Ecto neural progenitor cell (in vitro differentiated cells): ENCODE measurements at regions not wholly inside any gene's neighbourhood (a gene's known extent, or its start where the extent isn't known, plus 50 kb on each side); places are given as distances from the start of the nearest gene placed in this dataset.
"Not testable (repeated sequence)": the region's sequence is repeated elsewhere in the genome, so short reads cannot be mapped to it uniquely, and the experiment has no call there.

ENCODE experiments used
- DNase-seq: peaks from one replicate; pipeline ENCODE4 v3.0.0-alpha.2; 2018; ENCODE audit warnings: low spot score

DNA sequence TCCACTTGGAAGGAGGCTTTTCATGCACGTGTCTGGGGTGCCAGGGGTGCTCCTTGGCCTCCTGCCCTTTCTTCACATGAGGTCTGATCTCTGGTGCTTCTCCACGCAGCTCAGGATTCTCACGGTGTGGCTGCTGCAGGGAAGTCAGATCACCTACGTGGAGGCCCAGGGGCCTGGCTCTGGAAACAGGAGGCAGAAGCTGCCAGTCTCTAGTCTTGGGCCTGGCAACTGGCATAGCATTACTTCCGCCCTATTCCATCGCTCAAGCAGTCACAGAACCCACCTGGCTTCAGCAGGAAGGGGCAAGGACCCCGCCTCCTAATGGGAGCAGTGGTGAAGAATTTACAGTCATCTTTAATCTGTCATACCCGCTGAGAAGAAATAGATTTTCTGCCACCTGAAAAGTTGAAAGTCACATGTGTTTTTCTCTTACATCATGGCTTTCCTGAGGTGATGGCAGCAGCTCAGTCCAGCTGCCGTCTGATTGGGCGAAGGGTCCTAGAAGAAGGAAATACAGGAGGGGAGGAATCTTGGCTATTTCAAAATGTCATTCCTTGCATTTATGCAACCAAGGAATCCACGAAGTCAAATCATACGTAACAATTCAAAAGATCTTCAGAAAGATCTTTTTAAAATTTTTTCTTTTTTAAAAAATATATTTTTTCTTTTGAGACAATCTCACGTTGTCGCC, 50.1 kb upstream of the DKK3 start:
- peak; percentile 13 for DNase-seq

DNA sequence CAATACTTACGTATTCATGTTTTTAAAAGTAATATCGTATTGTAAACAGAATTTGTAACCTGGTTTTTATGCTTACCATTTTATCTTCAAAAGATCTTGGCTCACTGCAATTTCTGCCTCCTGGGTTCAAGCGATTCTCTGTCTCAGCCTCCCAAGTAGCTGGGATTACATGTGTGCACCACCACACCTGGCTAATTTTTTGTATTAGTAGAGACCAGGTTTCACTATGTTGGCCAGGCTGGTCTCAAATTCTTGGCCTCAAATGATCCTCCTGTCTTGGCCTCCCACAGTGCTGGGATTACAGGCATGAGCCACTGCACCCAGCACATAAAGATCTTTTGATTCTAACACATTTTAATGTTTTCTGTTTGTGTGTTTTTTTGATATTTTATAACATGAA, 50.7 kb upstream of the DKK3 start:
- DNase-seq, result not testable (repeated sequence)

DNA sequence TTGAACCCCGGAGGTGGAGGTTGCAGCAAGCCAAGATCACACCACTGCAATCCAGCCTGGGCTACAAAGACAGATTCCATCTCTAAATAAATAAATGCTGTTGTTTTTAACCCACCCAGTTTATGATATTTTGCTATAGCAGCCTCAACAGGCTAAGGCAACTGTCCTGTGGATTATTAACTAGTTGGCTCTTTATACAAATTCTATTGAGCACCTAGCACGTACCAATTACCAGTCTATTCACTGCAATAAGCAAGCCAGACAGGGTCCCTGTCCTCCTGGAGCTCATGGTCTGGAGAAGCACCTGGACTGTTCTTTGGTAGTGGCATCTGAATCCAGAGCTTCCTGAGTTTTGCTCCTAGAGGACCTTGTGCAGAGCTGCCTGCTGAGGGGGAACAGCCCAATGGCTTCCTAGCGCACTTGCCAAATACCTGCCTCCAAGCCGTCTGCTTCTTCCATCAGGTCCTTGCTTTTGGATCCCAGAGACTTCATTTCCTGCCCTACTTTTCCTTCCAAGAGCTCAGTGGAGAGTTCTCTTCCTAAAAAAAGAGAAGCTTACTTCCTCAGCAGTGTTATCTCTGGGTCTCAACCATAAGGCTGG, 49.9 kb upstream of the MICAL2 start:
- DNase-seq, result peak; percentile 11
